H9 (cell line): ENCODE measurements at regions not wholly inside any gene's neighbourhood (a gene's known extent, or its start where the extent isn't known, plus 50 kb on each side); places are given as distances from the start of the nearest gene placed in this dataset.

ENCODE experiments used
- DNase-seq: peaks from one replicate; pipeline ENCODE4 v3.0.0-alpha.2; 2017
- H2AFZ ChIP-seq: one replicate; pipeline ENCODE4 v1.6.1; 2013; ENCODE audit warnings: mild to moderate bottlenecking, low read length, control low read depth, moderate library complexity
- H2AK5ac ChIP-seq: 2 replicates; pipeline ENCODE4 v1.6.1; 2013; ENCODE audit warnings: low read length, control low read depth, mixed read lengths; ENCODE audit not compliant: insufficient read length
- H2BK120ac ChIP-seq: one replicate; pipeline ENCODE4 v1.6.1; 2013; ENCODE audit warnings: low read depth, mild to moderate bottlenecking, low read length, control low read depth, inconsistent platforms; ENCODE audit not compliant: poor library complexity, severe bottlenecking
- H2BK12ac ChIP-seq: 2 replicates; pipeline ENCODE4 v1.6.1; 2013; ENCODE audit warnings: low read length, control low read depth, mixed read lengths, low read depth; ENCODE audit not compliant: insufficient read length
- H2BK15ac ChIP-seq: 2 replicates; pipeline ENCODE4 v1.6.1; 2013; ENCODE audit warnings: low read depth, low read length, control low read depth
- H2BK20ac ChIP-seq: one replicate; pipeline ENCODE4 v1.6.1; 2013; ENCODE audit warnings: low read depth, mild to moderate bottlenecking, low read length, control low read depth, inconsistent platforms; ENCODE audit not compliant: poor library complexity, severe bottlenecking
- H2BK5ac ChIP-seq: 2 replicates; pipeline ENCODE4 v1.6.1; 2013; ENCODE audit warnings: low read length, control low read depth, mixed read lengths; ENCODE audit not compliant: insufficient read length
- H3K14ac ChIP-seq: 2 replicates; pipeline ENCODE4 v1.6.1; 2013; ENCODE audit warnings: low read length, control low read depth; ENCODE audit not compliant: insufficient read depth
- H3K18ac ChIP-seq: 2 replicates; pipeline ENCODE4 v1.6.1; 2013; ENCODE audit warnings: low read depth, mild to moderate bottlenecking, mixed read lengths, low read length, control low read depth; ENCODE audit not compliant: insufficient read length
- H3K23ac ChIP-seq: 2 replicates; pipeline ENCODE4 v1.6.1; 2013; ENCODE audit warnings: low read length, control low read depth, mixed read lengths, low read depth; ENCODE audit not compliant: insufficient read length
- H3K23me2 ChIP-seq: 2 replicates; pipeline ENCODE4 v1.6.1; 2013; ENCODE audit warnings: low read depth, mild to moderate bottlenecking, mixed read lengths, low read length, control low read depth; ENCODE audit not compliant: insufficient read length, poor library complexity, severe bottlenecking
- H3K27ac ChIP-seq: 2 replicates; pipeline ENCODE4 v1.5.1; 2013; ENCODE audit warnings: low read length, control low read depth, mixed read lengths, low read depth; ENCODE audit not compliant: insufficient read length
- H3K27me3 ChIP-seq: 2 replicates; pipeline ENCODE4 v1.6.1; 2013; ENCODE audit warnings: low read length, control low read depth, inconsistent platforms; ENCODE audit not compliant: insufficient read depth
- H3K4ac ChIP-seq: 2 replicates; pipeline ENCODE4 v1.6.1; 2013; ENCODE audit warnings: low read depth, mild to moderate bottlenecking, control low read depth, inconsistent platforms, low read length, moderate library complexity
- H3K4me1 ChIP-seq: 2 replicates; pipeline ENCODE4 v1.6.1; 2013; ENCODE audit warnings: low read length, control low read depth, inconsistent platforms; ENCODE audit not compliant: insufficient read depth
- H3K4me2 ChIP-seq: 2 replicates; pipeline ENCODE4 v1.6.1; 2013; ENCODE audit warnings: low read length, control low read depth, mixed read lengths; ENCODE audit not compliant: insufficient read length, insufficient read depth
- H3K56ac ChIP-seq: 2 replicates; pipeline ENCODE4 v1.6.1; 2013; ENCODE audit warnings: low read depth, mild to moderate bottlenecking, mixed read lengths, low read length, control low read depth; ENCODE audit not compliant: insufficient read length
- H3K79me1 ChIP-seq: 2 replicates; pipeline ENCODE4 v1.6.1; 2013; ENCODE audit warnings: low read depth, mild to moderate bottlenecking, moderate library complexity, low read length, control low read depth, inconsistent platforms; ENCODE audit not compliant: insufficient read depth, poor library complexity, severe bottlenecking
- H3K79me2 ChIP-seq: 2 replicates; pipeline ENCODE4 v1.6.1; 2013; ENCODE audit warnings: low read length, control low read depth, inconsistent platforms; ENCODE audit not compliant: insufficient read depth
- H3K9ac ChIP-seq: 2 replicates; pipeline ENCODE4 v1.6.1; 2013; ENCODE audit warnings: low read length, control low read depth, mixed read lengths; ENCODE audit not compliant: insufficient read length; ENCODE audit errors: extremely low read depth
- H3K9me3 ChIP-seq: one replicate; pipeline ENCODE4 v1.6.1; 2013; ENCODE audit warnings: low read depth, low read length, inconsistent platforms; ENCODE audit not compliant: control insufficient read depth
- H3T11ph ChIP-seq: one replicate; pipeline ENCODE4 v1.6.1; 2013; ENCODE audit warnings: mild to moderate bottlenecking, low read length, control low read depth, inconsistent platforms
- H4K20me1 ChIP-seq: one replicate; pipeline ENCODE4 v1.6.1; 2013; ENCODE audit not compliant: control insufficient read depth, insufficient read length, insufficient read depth
- H4K5ac ChIP-seq: 2 replicates; pipeline ENCODE4 v1.6.1; 2013; ENCODE audit warnings: low read depth, mild to moderate bottlenecking, mixed read lengths, low read length, control low read depth; ENCODE audit not compliant: insufficient read length
- H4K8ac ChIP-seq: replicated peaks from 2 replicates; pipeline ENCODE4 v1.6.1; 2013; ENCODE audit warnings: low read length, control low read depth, mixed read lengths, low read depth; ENCODE audit not compliant: insufficient read length
- H4K91ac ChIP-seq: 2 replicates; pipeline ENCODE4 v1.6.1; 2013; ENCODE audit warnings: low read depth, mild to moderate bottlenecking, moderate library complexity, mixed read lengths, low read length, control low read depth; ENCODE audit not compliant: insufficient read length
- H3K27ac Mint-ChIP-seq, 3 experiments: 2 replicates in 2 of 3; 3 replicates in 1 of 3; pipeline ENCODE4 v1.8.0; 2020 to 2021; ENCODE audit warnings: mixed read lengths in 3 of 3, mild to moderate bottlenecking in 1 of 3, moderate library complexity in 1 of 3
- H3K27me3 Mint-ChIP-seq: 2 replicates; pipeline ENCODE4 v1.8.0; 2021; ENCODE audit warnings: low read depth, mild to moderate bottlenecking, moderate library complexity, mixed read lengths
- H3K36me3 Mint-ChIP-seq, 3 experiments: 2 replicates in 2 of 3; 3 replicates in 1 of 3; pipeline ENCODE4 v1.8.0; 2020 to 2021; ENCODE audit warnings: low read depth in 3 of 3, mixed read lengths in 3 of 3; ENCODE audit not compliant: insufficient read depth in 1 of 3
- H3K4me1 Mint-ChIP-seq, 2 experiments: 2 replicates each; pipeline ENCODE4 v1.8.0; 2020; ENCODE audit warnings: mixed read lengths in 2 of 2
- H3K4me3 Mint-ChIP-seq, 2 experiments: 2 replicates in 1 of 2; 3 replicates in 1 of 2; pipeline ENCODE4 v1.8.0; 2020 to 2021; ENCODE audit warnings: mild to moderate bottlenecking in 2 of 2, mixed read lengths in 2 of 2, moderate library complexity in 1 of 2
- H3K9me3 Mint-ChIP-seq, 2 experiments: 2 replicates in 1 of 2; 3 replicates in 1 of 2; pipeline ENCODE4 v1.8.0; 2020; ENCODE audit warnings: mild to moderate bottlenecking in 2 of 2, mixed read lengths in 2 of 2, moderate library complexity in 1 of 2
- CTCF ChIP-seq: fragments of 200-600 bp; sonication (generic); conservative IDR thresholded peaks from 3 replicates; pipeline ENCODE4 v1.8.0; 2021; ENCODE audit warnings: antibody characterized with exemption, mild to moderate bottlenecking
- WGBS: extraction: QIAGEN DNeasy Blood & Tissue Kit; methylation state at CpG from one replicate; pipeline ENCODE4 v1.1.7; 2013; ENCODE audit warnings: missing lambda C conversion rate, low lambda C conversion rate, mixed read lengths; ENCODE audit not compliant: insufficient read length; ENCODE audit errors: extremely low coverage; 5-methylcytosine and 5-hydroxymethylcytosine counted together

- Histone ChIP-seq H3K9me3 (no peaks in the 10 kb centered on the region), H3K4me2 (no peak overlapping the region), H2AK5ac (no peak overlapping the region), H3K9ac (no peak overlapping the region), H3K79me2 (no peaks in the 10 kb centered on the region), H2BK120ac (no peak overlapping the region), H3K27me3 (no peaks in the 10 kb centered on the region), H2BK20ac (no peak overlapping the region), H2AFZ (no peak overlapping the region), H2BK12ac (no peak overlapping the region), H4K91ac (no peak overlapping the region), H3T11ph (no peak overlapping the region), H4K5ac (no peak overlapping the region), H2BK15ac (no peak overlapping the region), H3K4me1 (no peaks in the 10 kb centered on the region), H4K20me1 (no peaks in the 10 kb centered on the region), H3K79me1 (no peaks in the 10 kb centered on the region), H3K56ac (no peak overlapping the region), H3K27ac (no peak overlapping the region), H3K23me2 (no peaks in the 10 kb centered on the region), H3K4ac (no peak overlapping the region), H3K18ac (no peak overlapping the region), H3K23ac (no peak overlapping the region), H4K8ac (no peak overlapping the region), H3K14ac (no peak overlapping the region), H2BK5ac (no peak overlapping the region)
- Mint-ChIP-seq H3K27ac (no peak overlapping the region), H3K27me3 (no peaks in the 10 kb centered on the region), H3K9me3 (no peaks in the 10 kb centered on the region), H3K4me3 (no peak overlapping the region), H3K36me3 (no peaks in the 10 kb centered on the region), H3K4me1 (peaks cover 0 to 10% of the 10 kb centered on the region in 2 experiments; a peak in 2 of 4 replicates)
- DNase-seq = no peak
- TF ChIP-seq CTCF = no peak
- no CpG with 5 or more reads among the region's 1 CpG for WGBS
These were observed 645.8 kb downstream of the STIM2 start for GRCh38 chr4:27506401-27506800.
